Astrocyte (in vitro differentiated cells and primary cell): ENCODE measurements at regions not wholly inside any gene's neighbourhood (a gene's known extent, or its start where the extent isn't known, plus 50 kb on each side); places are given as distances from the start of the nearest gene placed in this dataset.

Source experiments
- DNase-seq: peaks from one replicate; pipeline ENCODE4 v3.0.0-alpha.2; 2010; ENCODE audit warnings: low read depth
- FAIRE-seq: peaks from 2 replicates; lab custom pipeline; 2011; peaks lifted over from hg19 to GRCh38; lab: Jason Lieb, UNC
- H2AFZ ChIP-seq: 2 replicates; pipeline ENCODE4 v1.6.0; 2012; ENCODE audit warnings: low read depth, low read length, inconsistent platforms
- H3K27ac ChIP-seq: 2 replicates; pipeline ENCODE4 v1.5.1; 2011; ENCODE audit warnings: low read depth, low read length, inconsistent platforms
- H3K27me3 ChIP-seq: 2 replicates; pipeline ENCODE4 v1.6.0; 2011; ENCODE audit warnings: low read length, inconsistent platforms; ENCODE audit not compliant: insufficient read depth
- H3K36me3 ChIP-seq: 2 replicates; pipeline ENCODE4 v1.5.1; 2011; ENCODE audit warnings: low read length, inconsistent platforms; ENCODE audit not compliant: insufficient read depth
- H3K4me1 ChIP-seq: 2 replicates; pipeline ENCODE4 v1.5.1; 2011; ENCODE audit warnings: low read length, inconsistent platforms; ENCODE audit not compliant: insufficient read depth
- H3K4me2 ChIP-seq: 2 replicates; pipeline ENCODE4 v1.6.0; 2012; ENCODE audit warnings: low read length, inconsistent platforms
- H3K4me3 ChIP-seq: 2 replicates; pipeline ENCODE4 v1.5.1; 2011; ENCODE audit warnings: low read depth, mild to moderate bottlenecking, low read length, inconsistent platforms; ENCODE audit not compliant: insufficient read depth
- H3K79me2 ChIP-seq: 2 replicates; pipeline ENCODE4 v1.6.0; 2012; ENCODE audit warnings: mild to moderate bottlenecking, low read length, inconsistent platforms; ENCODE audit not compliant: insufficient read depth
- H3K9ac ChIP-seq: 2 replicates; pipeline ENCODE4 v1.6.0; 2012; ENCODE audit warnings: mild to moderate bottlenecking, low read length, inconsistent platforms
- H3K9me3 ChIP-seq: 2 replicates; pipeline ENCODE4 v1.5.1; 2012; ENCODE audit warnings: low read depth, mild to moderate bottlenecking, low read length, inconsistent platforms; ENCODE audit not compliant: insufficient read depth
- H4K20me1 ChIP-seq: 2 replicates; pipeline ENCODE4 v1.6.0; 2012; ENCODE audit warnings: low read length, inconsistent platforms; ENCODE audit not compliant: insufficient read depth
- H3K27ac Mint-ChIP-seq: one replicate; pipeline ENCODE4 v1.8.0; 2021; ENCODE audit warnings: mild to moderate bottlenecking, mixed read lengths; ENCODE audit not compliant: unreplicated experiment
- H3K27me3 Mint-ChIP-seq: one replicate; pipeline ENCODE4 v1.8.0; 2021; ENCODE audit warnings: low read depth, mixed read lengths; ENCODE audit not compliant: unreplicated experiment
- H3K36me3 Mint-ChIP-seq: one replicate; pipeline ENCODE4 v1.8.0; 2021; ENCODE audit warnings: low read depth, mixed read lengths; ENCODE audit not compliant: unreplicated experiment
- H3K4me1 Mint-ChIP-seq: one replicate; pipeline ENCODE4 v1.8.0; 2021; ENCODE audit warnings: low read depth, mixed read lengths; ENCODE audit not compliant: unreplicated experiment
- H3K4me3 Mint-ChIP-seq: one replicate; pipeline ENCODE4 v1.8.0; 2021; ENCODE audit warnings: mild to moderate bottlenecking, moderate library complexity, mixed read lengths; ENCODE audit not compliant: unreplicated experiment
- H3K9me3 Mint-ChIP-seq: one replicate; pipeline ENCODE4 v1.8.0; 2021; ENCODE audit warnings: mild to moderate bottlenecking, mixed read lengths; ENCODE audit not compliant: unreplicated experiment
- CTCF ChIP-seq: IDR thresholded peaks from 2 replicates; pipeline ENCODE4 v1.5.1; 2011; ENCODE audit warnings: low read depth, mild to moderate bottlenecking, inconsistent platforms, low read length, moderate library complexity; ENCODE audit not compliant: insufficient read depth
- EZH2 ChIP-seq: IDR thresholded peaks from 2 replicates; pipeline ENCODE4 v1.6.1; 2012; ENCODE audit warnings: mild to moderate bottlenecking, low read length, inconsistent platforms; ENCODE audit not compliant: insufficient read depth

- Mint-ChIP-seq H3K27ac (peak overlapping the region; percentile 82), H3K9me3 (peaks cover 2% of the 10 kb centered on the region), H3K36me3 (no peaks in the 10 kb centered on the region), H3K4me3 (no peak overlapping the region), H3K4me1 (peaks cover 30% of the 10 kb centered on the region), H3K27me3 (no peaks in the 10 kb centered on the region)
- DNase-seq: no peak
- H3K4me1 ChIP-seq: peaks cover 3% of the 10 kb centered on the region
- no peak overlapping the region for H2AFZ ChIP-seq
- no peak overlapping the region for H3K27ac ChIP-seq
- H3K4me2 ChIP-seq: no peak overlapping the region
- FAIRE-seq: no peak
- no peak for TF ChIP-seq CTCF
- no peak for TF ChIP-seq EZH2
- H3K9me3 ChIP-seq: no peaks in the 10 kb centered on the region
- no peak overlapping the region for H3K4me3 ChIP-seq
- H3K79me2 ChIP-seq: no peaks in the 10 kb centered on the region
- no peaks in the 10 kb centered on the region for H4K20me1 ChIP-seq
- H3K27me3 ChIP-seq: no peaks in the 10 kb centered on the region
- no peak overlapping the region for H3K9ac ChIP-seq
- no peaks in the 10 kb centered on the region for H3K36me3 ChIP-seq
Measured at GRCh38 chr5:51651476-51651875, 268.2 kb downstream of the ISL1 start.

- Histone ChIP-seq H3K79me2 (no peaks in the 10 kb centered on the region), H4K20me1 (no peaks in the 10 kb centered on the region), H3K4me1 (peaks cover 3% of the 10 kb centered on the region), H3K4me2 (no peak overlapping the region), H3K27me3 (no peaks in the 10 kb centered on the region), H3K4me3 (no peak overlapping the region), H3K27ac (no peak overlapping the region), H3K9me3 (no peaks in the 10 kb centered on the region), H3K9ac (no peak overlapping the region), H3K36me3 (no peaks in the 10 kb centered on the region), H2AFZ (no peak overlapping the region)
- peaks cover 30% of the 10 kb centered on the region for H3K4me1 Mint-ChIP-seq
- H3K4me3 Mint-ChIP-seq: no peak overlapping the region
- no peak overlapping the region for H3K27ac Mint-ChIP-seq
- peaks cover 2% of the 10 kb centered on the region for H3K9me3 Mint-ChIP-seq
- TF ChIP-seq EZH2: no peak
- no peak for TF ChIP-seq CTCF
- H3K36me3 Mint-ChIP-seq: no peaks in the 10 kb centered on the region
- no peaks in the 10 kb centered on the region for H3K27me3 Mint-ChIP-seq
- FAIRE-seq: no peak
- DNase-seq: peak; percentile 12
Measured at GRCh38 chr5:51651889-51652288, 268.6 kb downstream of the ISL1 start.

GRCh38 chr5:51652980-51653379, 269.7 kb downstream of the ISL1 start:
- no peak overlapping the region for H3K4me3 Mint-ChIP-seq
- peaks cover 35% of the 10 kb centered on the region for H3K4me1 Mint-ChIP-seq
- FAIRE-seq: no peak

More at GRCh38 chr5:51652980-51653379, 269.7 kb downstream of the ISL1 start:
- Histone ChIP-seq H3K36me3 (no peaks in the 10 kb centered on the region), H2AFZ (no peak overlapping the region), H3K4me2 (no peak overlapping the region), H3K9ac (no peak overlapping the region), H3K4me1 (peaks cover 3% of the 10 kb centered on the region), H3K27me3 (no peaks in the 10 kb centered on the region), H4K20me1 (no peaks in the 10 kb centered on the region), H3K79me2 (no peaks in the 10 kb centered on the region), H3K27ac (no peak overlapping the region), H3K4me3 (no peak overlapping the region), H3K9me3 (no peaks in the 10 kb centered on the region)
- Mint-ChIP-seq H3K27ac (no peak overlapping the region), H3K9me3 (no peaks in the 10 kb centered on the region), H3K36me3 (no peaks in the 10 kb centered on the region), H3K27me3 (no peaks in the 10 kb centered on the region)
- peak; percentile 6 for DNase-seq
- TF ChIP-seq EZH2 (no peak), CTCF (no peak)
